ENCODE measurements at regions not wholly inside any gene's neighbourhood (a gene's known extent, or its start where the extent isn't known, plus 50 kb on each side); places are given as distances from the start of the nearest gene placed in this dataset.
"Not testable (repeated sequence)": the region's sequence is repeated elsewhere in the genome, so short reads cannot be mapped to it uniquely, and the experiment has no call there.

- DNase-seq (ENCODE audit: low spot score) = no peak
Observed at GRCh38 chr9:71587576-71588362, 180.5 kb downstream of the CEMIP2 start.

GRCh38 chr9:71583792-71584191 is 184.5 kb downstream of the CEMIP2 start:
- no peak for DNase-seq (ENCODE audit: low spot score)

GRCh38 chr9:71582347-71582746 is 186.0 kb downstream of the CEMIP2 start:
- no peak for DNase-seq (ENCODE audit: low spot score)

DNA sequence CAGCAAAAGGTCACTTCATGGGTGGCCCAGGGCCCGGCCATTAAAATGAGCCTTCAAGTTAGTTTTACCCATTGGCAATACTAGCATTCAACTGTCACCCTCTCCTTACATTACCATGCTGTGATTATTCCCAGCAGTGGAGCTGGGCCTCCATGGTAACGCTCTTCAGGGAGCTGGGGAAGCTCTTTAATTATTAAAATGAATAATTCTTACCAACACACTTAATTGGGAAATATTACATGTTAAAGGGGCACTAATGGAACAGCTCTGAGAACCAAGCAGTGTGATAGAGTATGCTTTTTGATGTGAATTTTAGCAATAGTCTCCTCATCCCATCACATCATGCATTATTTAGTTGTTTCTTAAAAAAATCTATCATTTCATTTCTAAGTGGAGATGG is 187.2 kb downstream of the CEMIP2 start:
- no peak for DNase-seq (ENCODE audit: low spot score)

GRCh38 chr9:71571186-71571585 is 197.1 kb downstream of the CEMIP2 start:
- no peak for DNase-seq (ENCODE audit: low spot score)

GRCh38 chr9:71567890-71568289 is 200.4 kb downstream of the CEMIP2 start:
- DNase-seq (ENCODE audit: low spot score) = no peak

- no peak for DNase-seq (ENCODE audit: low spot score)
Observed at GRCh38 chr9:71562140-71562539, 206.2 kb downstream of the CEMIP2 start.

GRCh38 chr9:71557310-71557709 is 211.0 kb downstream of the CEMIP2 start:
- DNase-seq (ENCODE audit: low spot score) = no peak

- DNase-seq (ENCODE audit: low spot score) = no peak
Observed at GRCh38 chr9:71552480-71552879, 215.8 kb downstream of the CEMIP2 start.

- no peak for DNase-seq (ENCODE audit: low spot score)
Observed at GRCh38 chr9:71549023-71549422, 219.3 kb downstream of the CEMIP2 start.

DNA sequence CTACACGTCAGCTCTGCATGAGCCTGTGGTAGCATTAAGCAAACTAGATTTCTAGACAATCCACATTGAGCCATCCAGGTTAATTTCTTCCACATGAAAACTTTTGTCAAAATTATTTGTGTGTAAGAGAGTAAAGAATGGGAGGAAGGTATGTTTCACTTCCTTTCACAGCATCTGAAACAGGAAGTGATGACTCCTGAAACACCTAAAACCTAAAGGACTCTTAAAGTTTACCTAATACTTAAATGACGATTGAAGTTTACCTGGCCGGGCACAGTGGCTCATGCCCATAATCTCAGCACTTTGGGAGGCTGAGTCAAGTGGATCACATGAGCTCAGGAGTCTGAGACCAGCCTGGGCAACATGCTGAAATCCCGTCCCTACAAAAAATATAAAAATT is 223.8 kb downstream of the CEMIP2 start:
- DNase-seq (ENCODE audit: low spot score) = no peak

DNA sequence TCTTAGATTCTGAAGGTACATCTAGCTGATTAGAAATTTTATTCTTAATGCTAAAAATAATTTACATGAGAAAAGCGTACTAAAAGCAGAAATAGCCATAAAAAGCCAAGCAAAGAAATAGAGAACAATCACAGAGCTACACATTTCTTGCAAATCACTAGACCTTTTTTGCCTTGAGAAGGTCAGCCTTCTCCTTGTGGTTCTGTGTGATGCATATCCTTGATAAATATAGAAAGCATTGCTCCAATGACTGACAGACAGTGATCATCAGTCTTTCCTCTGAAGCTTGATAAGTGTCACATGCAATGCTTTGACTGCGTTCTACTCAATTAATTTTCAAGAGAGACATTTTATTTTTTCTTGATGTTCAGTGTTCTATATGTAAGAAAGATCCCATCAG is 226.9 kb downstream of the CEMIP2 start:
- no peak for DNase-seq (ENCODE audit: low spot score)

DNA sequence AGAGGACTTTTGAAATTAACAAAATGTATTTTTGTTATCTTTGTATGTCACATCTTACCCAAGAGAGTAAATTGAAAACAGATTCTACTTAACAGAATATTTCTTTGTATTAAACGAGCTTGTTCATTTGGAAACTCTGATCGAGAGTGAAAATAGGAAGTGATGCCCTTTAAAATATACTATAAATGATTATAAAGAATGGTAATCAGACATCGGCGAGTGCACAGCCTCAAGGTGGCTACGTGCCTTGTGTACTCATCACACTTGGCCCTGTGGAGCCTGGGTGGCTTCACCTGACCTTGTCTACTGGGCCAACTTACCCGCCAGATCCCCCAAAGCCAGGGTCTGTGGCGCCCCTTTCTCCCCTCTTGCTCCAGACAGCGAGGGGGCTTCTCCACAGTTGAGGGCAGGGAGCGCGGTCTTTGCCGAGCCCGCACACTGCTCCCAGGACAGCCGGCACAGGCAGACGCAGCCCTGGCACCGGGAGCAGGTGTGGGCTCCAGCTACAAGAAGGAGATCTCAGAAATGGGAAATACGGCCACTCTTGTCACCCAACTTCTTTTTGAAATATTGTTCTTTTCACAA is 243.2 kb downstream of the CEMIP2 start:
- no peak for DNase-seq (ENCODE audit: low spot score)

- no peak for DNase-seq (ENCODE audit: low spot score)
Observed at GRCh38 chr9:71524516-71524915, 243.8 kb downstream of the CEMIP2 start.

DNA sequence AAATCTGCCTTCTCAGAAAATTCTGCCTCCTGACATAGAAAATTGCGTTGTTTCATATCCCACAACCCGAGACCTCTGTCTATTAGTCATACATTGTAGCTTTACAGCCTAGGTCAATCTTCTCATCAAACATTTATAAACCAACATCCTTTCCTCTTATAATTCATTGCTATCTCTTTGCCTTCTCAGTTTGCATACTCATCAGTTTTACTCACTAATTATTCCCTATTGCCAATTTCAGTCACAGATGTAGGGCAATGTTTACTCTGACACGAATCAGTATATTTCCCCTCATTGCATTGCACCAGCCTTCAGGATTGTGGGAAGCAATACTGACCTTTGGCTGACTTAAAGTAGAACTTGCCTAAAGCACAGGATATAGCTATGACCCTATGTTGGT is 247.2 kb downstream of the CEMIP2 start:
- DNase-seq (ENCODE audit: low spot score) = no peak

DNA sequence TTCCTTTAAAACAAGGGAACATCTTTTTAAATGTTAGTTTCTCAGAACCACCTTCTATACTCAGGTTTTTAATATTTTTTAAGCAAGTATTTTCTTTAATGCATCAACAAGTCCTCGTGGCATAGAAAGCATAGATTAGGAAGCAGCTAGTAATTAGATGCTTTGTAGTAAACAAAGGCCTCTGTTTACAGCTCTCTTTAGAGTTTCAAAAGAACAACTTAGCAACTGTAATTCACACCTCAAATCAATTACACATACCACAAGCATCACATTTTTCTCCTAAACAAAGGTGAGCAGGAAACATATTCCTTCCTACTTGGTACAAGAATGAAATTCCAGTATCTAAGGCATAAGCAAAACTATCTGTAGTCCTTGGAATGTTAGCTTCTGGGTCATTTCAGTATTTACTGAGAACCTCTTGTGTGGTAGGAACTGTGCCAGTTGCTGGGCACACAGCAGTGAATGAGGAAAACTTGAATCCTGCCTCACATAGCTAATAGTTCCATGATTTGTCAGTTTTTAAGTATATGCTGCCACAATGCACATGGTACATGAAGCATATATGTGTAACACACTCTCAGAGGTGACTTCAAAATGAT is 249.1 kb downstream of the CEMIP2 start:
- no peak for DNase-seq (ENCODE audit: low spot score)

- no peak for DNase-seq (ENCODE audit: low spot score)
Observed at GRCh38 chr9:71518045-71518827, 250.1 kb downstream of the CEMIP2 start.

- no peak for DNase-seq (ENCODE audit: low spot score)
Observed at GRCh38 chr9:71515626-71516025, 252.7 kb downstream of the CEMIP2 start.

GRCh38 chr9:71515107-71515506 is 253.2 kb downstream of the CEMIP2 start:
- DNase-seq (ENCODE audit: low spot score) = no peak

DNA sequence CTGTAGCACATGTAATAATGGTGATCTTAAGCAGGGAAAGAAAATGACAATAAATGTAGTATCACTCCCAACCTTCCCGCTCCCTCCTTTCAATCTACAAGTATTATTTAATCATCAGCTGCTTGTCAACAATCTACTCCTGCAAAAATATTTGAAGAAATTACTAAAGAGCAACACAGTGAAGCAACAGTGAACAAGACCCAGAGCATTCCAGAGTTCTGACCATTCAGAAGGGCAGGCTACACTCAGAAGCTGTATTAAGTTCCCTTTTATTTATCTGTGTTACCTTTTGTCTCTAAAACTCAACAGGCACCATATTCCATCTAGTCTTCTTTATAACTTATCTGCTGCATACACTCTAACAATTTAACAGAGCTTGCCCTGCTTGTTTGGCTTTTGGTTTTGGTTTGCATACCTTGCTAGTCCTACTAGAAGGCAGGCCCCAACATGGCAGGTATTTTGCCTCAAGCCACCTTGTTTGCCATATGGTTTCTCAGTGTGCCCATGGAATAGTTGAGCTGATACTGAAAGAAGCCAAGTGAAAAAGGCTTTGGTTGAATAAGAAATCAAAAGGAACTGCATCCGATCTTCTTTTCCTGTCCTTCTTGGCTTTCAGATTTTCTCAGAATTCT is 253.9 kb downstream of the CEMIP2 start:
- no peak for DNase-seq (ENCODE audit: low spot score)

- DNase-seq (ENCODE audit: low spot score) = no peak
Observed at GRCh38 chr9:71509054-71509453, 259.3 kb downstream of the CEMIP2 start.

DNA sequence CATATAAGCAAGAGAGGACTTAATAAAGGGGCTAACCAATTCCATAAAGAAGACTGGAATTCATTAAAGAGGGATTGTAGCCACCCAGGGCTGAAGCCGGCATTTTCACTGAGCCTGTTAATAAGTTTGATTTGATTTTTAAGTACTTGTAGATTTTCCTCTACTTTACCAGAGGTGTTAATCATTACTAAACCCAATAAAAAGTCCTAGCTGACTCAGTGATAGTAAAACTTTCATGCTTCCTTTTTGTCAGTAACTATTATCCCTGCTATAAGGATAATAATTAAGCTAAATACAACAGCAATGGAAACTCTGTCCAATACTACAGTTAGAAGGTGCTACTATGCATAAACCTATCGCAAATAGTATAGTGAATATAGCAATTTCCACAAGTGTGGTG is 260.2 kb downstream of the CEMIP2 start:
- DNase-seq (ENCODE audit: low spot score) = not testable (repeated sequence)
